Mesenchymal stem cell (in vitro differentiated cells and primary cell): ENCODE measurements at regions not wholly inside any gene's neighbourhood (a gene's known extent, or its start where the extent isn't known, plus 50 kb on each side); places are given as distances from the start of the nearest gene placed in this dataset.

Experiments used
- DNase-seq: peaks from one replicate; pipeline ENCODE4 v3.0.0-alpha.2; 2013
- H2AFZ ChIP-seq: one replicate; pipeline ENCODE4 v1.6.1; 2013; ENCODE audit warnings: low read depth, mild to moderate bottlenecking, control low read depth, inconsistent platforms, low read length, moderate library complexity
- H2AK5ac ChIP-seq: 2 replicates; pipeline ENCODE4 v1.6.1; 2013; ENCODE audit warnings: low read length, moderate library complexity, mild to moderate bottlenecking, inconsistent platforms; ENCODE audit not compliant: severe bottlenecking
- H2BK120ac ChIP-seq: one replicate; pipeline ENCODE4 v1.6.1; 2013; ENCODE audit warnings: low read depth, mild to moderate bottlenecking, inconsistent platforms, low read length, moderate library complexity
- H2BK12ac ChIP-seq, 2 experiments: one replicate each; pipeline ENCODE4 v1.6.1; 2013; ENCODE audit warnings: inconsistent platforms in 2 of 2, low read length in 2 of 2, mild to moderate bottlenecking in 2 of 2, moderate library complexity in 2 of 2, control low read depth in 1 of 2
- H2BK15ac ChIP-seq: one replicate; pipeline ENCODE4 v1.6.1; 2013; ENCODE audit warnings: mild to moderate bottlenecking, low read depth, inconsistent platforms; ENCODE audit not compliant: poor library complexity, severe bottlenecking
- H2BK5ac ChIP-seq: 2 replicates; pipeline ENCODE4 v1.6.1; 2013; ENCODE audit warnings: low read depth, mild to moderate bottlenecking, low read length, control low read depth, inconsistent platforms; ENCODE audit not compliant: poor library complexity, severe bottlenecking
- H3K14ac ChIP-seq, 2 experiments: one replicate each; pipeline ENCODE4 v1.6.1; 2013; ENCODE audit warnings: inconsistent platforms in 2 of 2, low read length in 2 of 2, control low read depth in 1 of 2, mild to moderate bottlenecking in 1 of 2, moderate library complexity in 1 of 2
- H3K18ac ChIP-seq, 2 experiments: one replicate each; pipeline ENCODE4 v1.6.1; 2013; ENCODE audit warnings: inconsistent platforms in 2 of 2, low read length in 2 of 2, control low read depth in 1 of 2, low read depth in 1 of 2, mild to moderate bottlenecking in 1 of 2
- H3K23ac ChIP-seq, 2 experiments: one replicate each; pipeline ENCODE4 v1.6.1; 2013; ENCODE audit warnings: inconsistent platforms in 2 of 2, low read length in 2 of 2, mild to moderate bottlenecking in 2 of 2, moderate library complexity in 2 of 2, control low read depth in 1 of 2
- H3K27ac ChIP-seq: 2 replicates; pipeline ENCODE4 v1.5.1; 2013; ENCODE audit warnings: mild to moderate bottlenecking, moderate library complexity, low read length, control low read depth, inconsistent platforms; ENCODE audit not compliant: poor library complexity, severe bottlenecking
- H3K27me3 ChIP-seq, 2 experiments: 2 replicates each; pipeline versions ENCODE4 v1.6.1 to v1.7.0; 2013; ENCODE audit warnings: low read length in 2 of 2, mild to moderate bottlenecking in 2 of 2, moderate library complexity in 2 of 2, control low read depth in 1 of 2, inconsistent platforms in 1 of 2; ENCODE audit not compliant: control insufficient read depth in 1 of 2, insufficient read depth in 1 of 2
- H3K36me3 ChIP-seq, 2 experiments: 2 replicates each; pipeline versions ENCODE4 v1.6.1 to v1.7.0; 2013; ENCODE audit warnings: low read length in 2 of 2, control low read depth in 1 of 2, inconsistent platforms in 1 of 2, low read depth in 1 of 2, mild to moderate bottlenecking in 1 of 2; ENCODE audit not compliant: insufficient read depth in 2 of 2, control insufficient read depth in 1 of 2
- H3K4ac ChIP-seq, 2 experiments: one replicate each; pipeline ENCODE4 v1.6.1; 2013; ENCODE audit warnings: inconsistent platforms in 2 of 2, low read length in 2 of 2, mild to moderate bottlenecking in 2 of 2, moderate library complexity in 2 of 2, control low read depth in 1 of 2, low read depth in 1 of 2
- H3K4me1 ChIP-seq: 2 replicates; pipeline ENCODE4 v1.6.1; 2013; ENCODE audit warnings: low read depth, low read length, control low read depth; ENCODE audit not compliant: control insufficient read depth, insufficient read depth
- H3K4me2 ChIP-seq: 2 replicates; pipeline ENCODE4 v1.6.1; 2013; ENCODE audit warnings: low read length, mild to moderate bottlenecking, inconsistent platforms; ENCODE audit not compliant: poor library complexity, severe bottlenecking
- H3K4me3 ChIP-seq, 2 experiments: 2 replicates each; pipeline versions ENCODE4 v1.5.1 to v1.7.0; 2013; ENCODE audit warnings: low read length in 2 of 2, mild to moderate bottlenecking in 2 of 2, control low read depth in 1 of 2, low read depth in 1 of 2; ENCODE audit not compliant: insufficient read depth in 1 of 2
- H3K79me1 ChIP-seq: replicated peaks from 2 replicates; pipeline ENCODE4 v1.6.1; 2013; ENCODE audit warnings: mild to moderate bottlenecking, control low read depth, low read length, inconsistent platforms; ENCODE audit not compliant: poor library complexity, severe bottlenecking
- H3K9ac ChIP-seq: 2 replicates; pipeline ENCODE4 v1.7.0; 2013; ENCODE audit warnings: mild to moderate bottlenecking, low read length, moderate library complexity
- H3K9me3 ChIP-seq: 2 replicates; pipeline ENCODE4 v1.7.0; 2013; ENCODE audit warnings: mild to moderate bottlenecking, low read length; ENCODE audit not compliant: control insufficient read depth
- H4K8ac ChIP-seq: one replicate; pipeline ENCODE4 v1.6.1; 2013; ENCODE audit warnings: inconsistent platforms, mild to moderate bottlenecking, low read length, moderate library complexity
- H4K91ac ChIP-seq: one replicate; pipeline ENCODE4 v1.6.1; 2013; ENCODE audit warnings: mild to moderate bottlenecking, low read length, inconsistent platforms
- WGBS: methylation state at CpG from one replicate; pipeline ENCODE4 v1.1.7; 2013; ENCODE audit warnings: mixed read lengths; 5-methylcytosine and 5-hydroxymethylcytosine counted together

DNA sequence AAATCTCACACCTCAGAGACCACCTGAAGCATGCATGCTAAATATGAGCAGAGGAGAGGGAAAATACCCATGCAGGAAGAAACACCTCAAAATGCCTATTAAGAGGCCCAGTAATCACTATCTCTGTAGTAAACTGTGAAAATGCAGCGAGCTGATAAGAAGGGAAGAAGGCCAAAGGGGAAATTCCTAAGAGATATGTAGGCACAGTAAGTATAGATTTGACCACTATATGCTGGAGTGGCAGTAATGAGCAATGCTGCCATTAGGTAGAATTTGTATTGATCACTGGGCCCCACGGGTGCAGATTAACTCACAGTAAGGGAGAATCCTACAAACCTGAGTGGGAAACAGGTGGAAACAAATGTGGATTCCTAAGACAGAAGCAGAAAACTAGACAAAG lies 1813.1 kb upstream of the RAG2 start:
- Histone ChIP-seq H3K27me3 (no peaks in the 10 kb centered on the region), H2BK12ac (no peak overlapping the region), H3K9ac (no peak overlapping the region), H4K8ac (no peak overlapping the region), H2AFZ (no peak overlapping the region), H3K9me3 (peaks cover 11% of the 10 kb centered on the region), H3K14ac (no peak overlapping the region), H2AK5ac (no peak overlapping the region), H2BK15ac (no peak overlapping the region), H2BK5ac (no peak overlapping the region), H3K27ac (no peak overlapping the region), H2BK120ac (no peak overlapping the region), H3K4ac (no peak overlapping the region), H4K91ac (no peak overlapping the region), H3K4me2 (no peak overlapping the region), H3K4me3 (no peak overlapping the region), H3K4me1 (no peaks in the 10 kb centered on the region), H3K23ac (no peak overlapping the region), H3K18ac (no peak overlapping the region), H3K36me3 (no peaks in the 10 kb centered on the region), H3K79me1 (no peaks in the 10 kb centered on the region)
- DNase-seq: no peak
- 70% methylated on average over 2 of the region's 2 CpGs for WGBS

DNA sequence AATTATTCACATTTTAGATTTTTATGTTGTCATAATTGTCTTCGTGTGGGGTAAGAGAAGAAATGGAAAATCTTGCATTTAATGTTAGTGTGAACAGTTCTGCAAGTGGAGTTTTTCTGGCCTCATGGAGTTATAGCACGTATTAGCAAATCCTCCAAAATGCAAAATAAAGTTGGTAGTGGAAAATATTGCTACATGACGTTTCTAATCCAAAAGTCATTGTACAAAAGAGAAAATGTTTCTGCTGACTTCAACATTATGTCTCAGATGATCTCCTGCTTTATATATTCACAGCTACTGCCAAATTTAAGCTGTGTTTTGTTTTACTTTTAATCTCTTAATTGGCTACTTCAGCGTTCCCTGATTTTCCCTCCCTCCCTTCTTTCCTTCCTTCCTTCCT lies 1804.0 kb upstream of the RAG2 start:
- no peak overlapping the region for H2BK120ac ChIP-seq
- H3K4ac ChIP-seq: no peak overlapping the region
- H2AK5ac ChIP-seq: no peak overlapping the region
- no peak overlapping the region for H3K4me3 ChIP-seq
- no peaks in the 10 kb centered on the region for H3K36me3 ChIP-seq
- WGBS: 96% methylated on average over 3 of the region's 4 CpGs
- H3K4me1 ChIP-seq: no peaks in the 10 kb centered on the region
- no peak overlapping the region for H2BK5ac ChIP-seq
- H3K9me3 ChIP-seq: peaks cover 9% of the 10 kb centered on the region
- H3K9ac ChIP-seq: no peak overlapping the region
- no peak overlapping the region for H3K27ac ChIP-seq
- H4K8ac ChIP-seq: no peak overlapping the region
- no peak overlapping the region for H3K23ac ChIP-seq
- no peak overlapping the region for H2BK12ac ChIP-seq
- H3K4me2 ChIP-seq: no peak overlapping the region
- no peak overlapping the region for H2AFZ ChIP-seq
- no peaks in the 10 kb centered on the region for H3K27me3 ChIP-seq
- no peak overlapping the region for H2BK15ac ChIP-seq
- H3K18ac ChIP-seq: no peak overlapping the region
- no peaks in the 10 kb centered on the region for H3K79me1 ChIP-seq
- no peak for DNase-seq
- no peak overlapping the region for H3K14ac ChIP-seq
- no peak overlapping the region for H4K91ac ChIP-seq

GRCh38 chr11:38392176-38392575 lies 1794.1 kb upstream of the RAG2 start:
- H4K8ac ChIP-seq: no peak overlapping the region
- H3K9me3 ChIP-seq: no peaks in the 10 kb centered on the region
- H2BK12ac ChIP-seq: no peak overlapping the region
- H3K4me2 ChIP-seq: no peak overlapping the region
- no peaks in the 10 kb centered on the region for H3K4me1 ChIP-seq
- no peak overlapping the region for H3K18ac ChIP-seq
- H3K27ac ChIP-seq: no peak overlapping the region
- H2BK5ac ChIP-seq: no peak overlapping the region
- no peak overlapping the region for H2BK15ac ChIP-seq
- H3K14ac ChIP-seq: no peak overlapping the region
- no peak overlapping the region for H3K9ac ChIP-seq
- no peak overlapping the region for H3K4me3 ChIP-seq
- H2AFZ ChIP-seq: no peak overlapping the region
- H3K36me3 ChIP-seq: no peaks in the 10 kb centered on the region
- H3K79me1 ChIP-seq: no peaks in the 10 kb centered on the region
- no peak for DNase-seq
- no peak overlapping the region for H2AK5ac ChIP-seq
- no peak overlapping the region for H4K91ac ChIP-seq
- H2BK120ac ChIP-seq: no peak overlapping the region
- H3K4ac ChIP-seq: no peak overlapping the region
- 93% methylated on average over 1 of the region's 1 CpG for WGBS
- no peak overlapping the region for H3K23ac ChIP-seq
- H3K27me3 ChIP-seq: no peaks in the 10 kb centered on the region

DNA sequence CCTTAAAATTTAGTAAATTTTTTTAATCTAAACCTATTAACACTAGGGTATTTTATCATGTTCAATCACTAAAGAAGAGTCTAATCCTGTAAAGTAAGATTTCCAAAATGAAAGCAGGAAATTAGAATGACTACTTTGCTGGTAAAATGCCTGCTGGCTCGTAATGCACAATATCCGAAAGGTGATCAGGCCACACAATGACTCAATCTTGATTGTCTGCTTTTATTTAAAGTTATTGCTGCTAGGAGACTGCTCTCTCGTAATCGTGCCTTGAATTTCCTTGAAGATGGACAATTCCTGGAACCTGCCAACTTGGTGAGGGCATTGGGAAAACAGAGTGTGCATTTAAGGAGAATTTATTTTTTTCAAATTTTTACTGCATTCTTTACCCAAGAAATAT lies 1786.5 kb upstream of the RAG2 start:
- no peak overlapping the region for H3K23ac ChIP-seq
- WGBS: 92% methylated on average over 4 of the region's 4 CpGs
- no peaks in the 10 kb centered on the region for H3K4me1 ChIP-seq
- no peak overlapping the region for H3K4ac ChIP-seq
- no peak overlapping the region for H2BK120ac ChIP-seq
- no peak overlapping the region for H3K9ac ChIP-seq
- H3K9me3 ChIP-seq: peaks cover 9% of the 10 kb centered on the region
- H3K27ac ChIP-seq: no peak overlapping the region
- H4K8ac ChIP-seq: no peak overlapping the region
- no peaks in the 10 kb centered on the region for H3K36me3 ChIP-seq
- H3K27me3 ChIP-seq: no peaks in the 10 kb centered on the region
- no peak overlapping the region for H3K18ac ChIP-seq
- no peak overlapping the region for H3K4me3 ChIP-seq
- no peak overlapping the region for H2BK12ac ChIP-seq
- no peak overlapping the region for H2BK5ac ChIP-seq
- no peaks in the 10 kb centered on the region for H3K79me1 ChIP-seq
- H3K4me2 ChIP-seq: no peak overlapping the region
- H2BK15ac ChIP-seq: no peak overlapping the region
- H4K91ac ChIP-seq: no peak overlapping the region
- no peak overlapping the region for H3K14ac ChIP-seq
- H2AFZ ChIP-seq: no peak overlapping the region
- no peak for DNase-seq
- H2AK5ac ChIP-seq: no peak overlapping the region
